WTC11 (cell line): ENCODE measurements at regions not wholly inside any gene's neighbourhood (a gene's known extent, or its start where the extent isn't known, plus 50 kb on each side); places are given as distances from the start of the nearest gene placed in this dataset.

Source experiments
- ATAC-seq: fragments of 200-7000 bp; cut with Tn5 transposase; 2 replicates; pipeline ENCODE4 v1.10.0; 2021; ENCODE audit warnings: mild to moderate bottlenecking, moderate library complexity
- CTCF ChIA-PET: fragments of 300-600 bp; sonication (Branson Sonifier 250); formaldehyde crosslinking; loops from one replicate; lab custom pipeline; 2021; ENCODE audit warnings: antibody characterized with exemption; lab: Charles Lee
- POLR2A ChIA-PET: fragments of 350-600 bp; sonication (Branson Sonifier 250); formaldehyde crosslinking; loops from one replicate; lab custom pipeline; 2021; ENCODE audit warnings: antibody characterized with exemption; lab: Charles Lee
- DNase-seq: peaks from one replicate; pipeline ENCODE4 v3.0.0; 2021; ENCODE audit warnings: low spot score
- H3K27ac Mint-ChIP-seq: 2 replicates; pipeline ENCODE4 v1.8.0; 2021; ENCODE audit warnings: mixed read lengths
- H3K27me3 Mint-ChIP-seq: 2 replicates; pipeline ENCODE4 v1.8.0; 2021; ENCODE audit warnings: low read depth, mild to moderate bottlenecking, moderate library complexity, mixed read lengths
- H3K36me3 Mint-ChIP-seq: 2 replicates; pipeline ENCODE4 v1.8.0; 2021; ENCODE audit warnings: mixed read lengths
- H3K4me1 Mint-ChIP-seq: 2 replicates; pipeline ENCODE4 v1.8.0; 2022; ENCODE audit warnings: mixed read lengths
- H3K4me3 Mint-ChIP-seq: 2 replicates; pipeline ENCODE4 v1.8.0; 2021; ENCODE audit warnings: mild to moderate bottlenecking, moderate library complexity, mixed read lengths
- H3K9me3 Mint-ChIP-seq: 2 replicates; pipeline ENCODE4 v1.8.0; 2021; ENCODE audit warnings: mixed read lengths
- AR ChIP-seq: fragments of 250-450 bp; sonication (Bioruptor Pico); IDR thresholded peaks from 2 replicates; pipeline ENCODE4 v1.9.0; 2021; ENCODE audit warnings: mild to moderate bottlenecking
- CDX4 ChIP-seq: fragments of 250-450 bp; sonication (Bioruptor Pico); IDR thresholded peaks from 2 replicates; pipeline ENCODE4 v1.9.0; 2021; ENCODE audit warnings: moderate library complexity, mild to moderate bottlenecking, inconsistent platforms, borderline replicate concordance
- CREB1 ChIP-seq: sonication (generic); formaldehyde crosslinking; IDR thresholded peaks from 2 replicates; pipeline ENCODE4 v1.8.0; 2023; ENCODE audit warnings: mild to moderate bottlenecking, missing genetic modification reagents
- CREM ChIP-seq: sonication (generic); formaldehyde crosslinking; IDR thresholded peaks from 2 replicates; pipeline ENCODE4 v1.8.1; 2022; ENCODE audit warnings: mild to moderate bottlenecking, missing genetic modification reagents, moderate library complexity
- ELF4 ChIP-seq: sonication (generic); formaldehyde crosslinking; IDR thresholded peaks from 2 replicates; pipeline ENCODE4 v1.8.1; 2022; ENCODE audit warnings: low read depth, mild to moderate bottlenecking, moderate library complexity, missing genetic modification reagents
- ERG ChIP-seq: fragments of 250-450 bp; sonication (Bioruptor Pico); IDR thresholded peaks from 2 replicates; pipeline ENCODE4 v1.8.0; 2021; ENCODE audit warnings: mild to moderate bottlenecking
- ETV6 ChIP-seq: sonication (generic); formaldehyde crosslinking; IDR thresholded peaks from 2 replicates; pipeline ENCODE4 v1.8.1; 2022; ENCODE audit warnings: mild to moderate bottlenecking, missing genetic modification reagents
- FOXK1 ChIP-seq: sonication (generic); formaldehyde crosslinking; IDR thresholded peaks from 2 replicates; pipeline ENCODE4 v1.8.0; 2022; ENCODE audit warnings: mild to moderate bottlenecking, moderate library complexity, missing genetic modification reagents
- GABPB1 ChIP-seq: sonication (generic); formaldehyde crosslinking; IDR thresholded peaks from 2 replicates; pipeline ENCODE4 v1.8.1; 2023; ENCODE audit warnings: mild to moderate bottlenecking, missing genetic modification reagents
- MXD4 ChIP-seq: fragments of 250-450 bp; sonication (Bioruptor Pico); IDR thresholded peaks from 2 replicates; pipeline ENCODE4 v1.8.0; 2021; ENCODE audit warnings: mild to moderate bottlenecking, moderate library complexity, borderline replicate concordance
- NR2C2 ChIP-seq: sonication (generic); formaldehyde crosslinking; IDR thresholded peaks from 2 replicates; pipeline ENCODE4 v1.8.0; 2022; ENCODE audit warnings: mild to moderate bottlenecking, missing genetic modification reagents
- PRRX2 ChIP-seq: fragments of 250-450 bp; sonication (Bioruptor Pico); IDR thresholded peaks from 2 replicates; pipeline ENCODE4 v1.8.0; 2021; ENCODE audit warnings: mild to moderate bottlenecking
- SMAD3 ChIP-seq: sonication (generic); formaldehyde crosslinking; IDR thresholded peaks from 2 replicates; pipeline ENCODE4 v1.8.0; 2022; ENCODE audit warnings: missing genetic modification reagents, mild to moderate bottlenecking, borderline replicate concordance
- ZMAT4 ChIP-seq: fragments of 250-450 bp; sonication (Bioruptor Pico); IDR thresholded peaks from 2 replicates; pipeline ENCODE4 v1.9.0; 2021; ENCODE audit warnings: mild to moderate bottlenecking
- ZNF138 ChIP-seq: sonication (generic); formaldehyde crosslinking; conservative IDR thresholded peaks from 2 replicates; pipeline ENCODE4 v1.8.1; 2022; ENCODE audit warnings: mild to moderate bottlenecking, moderate library complexity, missing genetic modification reagents
- ZNF219 ChIP-seq: sonication (generic); formaldehyde crosslinking; IDR thresholded peaks from 2 replicates; pipeline ENCODE4 v1.8.0; 2023; ENCODE audit warnings: missing genetic modification reagents, mild to moderate bottlenecking, borderline replicate concordance
- ZNF396 ChIP-seq: fragments of 250-450 bp; sonication (Bioruptor Pico); IDR thresholded peaks from 2 replicates; pipeline ENCODE4 v1.8.0; 2021; ENCODE audit warnings: mild to moderate bottlenecking, moderate library complexity, borderline replicate concordance
- ZNF416 ChIP-seq: fragments of 250-450 bp; sonication (Bioruptor Pico); IDR thresholded peaks from 2 replicates; pipeline ENCODE4 v1.9.0; 2021; ENCODE audit warnings: mild to moderate bottlenecking, inconsistent platforms
- TF ChIP-seq, protein P1 (sequence below): sonication (generic); formaldehyde crosslinking; IDR thresholded peaks from 2 replicates; pipeline ENCODE4 v1.8.1; 2023; ENCODE audit warnings: mild to moderate bottlenecking, moderate library complexity, missing genetic modification reagents
- TF ChIP-seq, protein P2 (sequence below): sonication (generic); formaldehyde crosslinking; IDR thresholded peaks from 2 replicates; pipeline ENCODE4 v1.8.1; 2022; ENCODE audit warnings: missing genetic modification reagents, borderline replicate concordance

- no peak for ATAC-seq
- Mint-ChIP-seq H3K4me1 (peaks cover 57% of the 10 kb centered on the region), H3K4me3 (no peak overlapping the region), H3K27me3 (peaks cover 5% of the 10 kb centered on the region), H3K36me3 (peaks cover 37% of the 10 kb centered on the region), H3K27ac (no peak overlapping the region), H3K9me3 (peaks cover 42% of the 10 kb centered on the region)
- CTCF ChIA-PET: no interaction called here
- POLR2A ChIA-PET: no interaction called here
- DNase-seq: no peak
- TF ChIP-seq ZMAT4 (CRISPR knock-in tag) (no peak), ERG (CRISPR knock-in tag) (no peak), ETV6 (no peak), ZNF219 (CRISPR knock-in tag) (no peak)
- TF ChIP-seq, protein P1, sequence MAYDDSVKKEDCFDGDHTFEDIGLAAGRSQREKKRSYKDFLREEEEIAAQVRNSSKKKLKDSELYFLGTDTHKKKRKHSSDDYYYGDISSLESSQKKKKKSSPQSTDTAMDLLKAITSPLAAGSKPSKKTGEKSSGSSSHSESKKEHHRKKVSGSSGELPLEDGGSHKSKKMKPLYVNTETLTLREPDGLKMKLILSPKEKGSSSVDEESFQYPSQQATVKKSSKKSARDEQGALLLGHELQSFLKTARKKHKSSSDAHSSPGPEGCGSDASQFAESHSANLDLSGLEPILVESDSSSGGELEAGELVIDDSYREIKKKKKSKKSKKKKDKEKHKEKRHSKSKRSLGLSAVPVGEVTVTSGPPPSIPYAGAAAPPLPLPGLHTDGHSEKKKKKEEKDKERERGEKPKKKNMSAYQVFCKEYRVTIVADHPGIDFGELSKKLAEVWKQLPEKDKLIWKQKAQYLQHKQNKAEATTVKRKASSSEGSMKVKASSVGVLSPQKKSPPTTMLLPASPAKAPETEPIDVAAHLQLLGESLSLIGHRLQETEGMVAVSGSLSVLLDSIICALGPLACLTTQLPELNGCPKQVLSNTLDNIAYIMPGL (CRISPR knock-in tag): no peak
These were observed 516.0 kb downstream of the ZNF608 start for GRCh38 chr5:124230456-124230855.

- ChIA-PET POLR2A (no interaction called here), CTCF (no interaction called here)
- Mint-ChIP-seq H3K27ac (no peak overlapping the region), H3K27me3 (peaks cover 5% of the 10 kb centered on the region), H3K9me3 (peaks cover 42% of the 10 kb centered on the region), H3K4me1 (peaks cover 46% of the 10 kb centered on the region), H3K36me3 (peaks cover 37% of the 10 kb centered on the region), H3K4me3 (no peak overlapping the region)
- no peak for TF ChIP-seq ERG (CRISPR knock-in tag)
- no peak for TF ChIP-seq MXD4
- no peak for TF ChIP-seq FOXK1 (CRISPR knock-in tag)
- TF ChIP-seq ELF4 (CRISPR knock-in tag): no peak
- no peak for TF ChIP-seq AR
- no peak for TF ChIP-seq CDX4 (CRISPR knock-in tag)
- no peak for TF ChIP-seq CREB1
- no peak for TF ChIP-seq CREM (CRISPR knock-in tag)
- TF ChIP-seq ZNF416: no peak
- no peak for TF ChIP-seq PRRX2 (CRISPR knock-in tag)
- TF ChIP-seq ZNF138 (CRISPR knock-in tag): no peak
- TF ChIP-seq GABPB1: no peak
- no peak for TF ChIP-seq SMAD3
- TF ChIP-seq, protein P2, sequence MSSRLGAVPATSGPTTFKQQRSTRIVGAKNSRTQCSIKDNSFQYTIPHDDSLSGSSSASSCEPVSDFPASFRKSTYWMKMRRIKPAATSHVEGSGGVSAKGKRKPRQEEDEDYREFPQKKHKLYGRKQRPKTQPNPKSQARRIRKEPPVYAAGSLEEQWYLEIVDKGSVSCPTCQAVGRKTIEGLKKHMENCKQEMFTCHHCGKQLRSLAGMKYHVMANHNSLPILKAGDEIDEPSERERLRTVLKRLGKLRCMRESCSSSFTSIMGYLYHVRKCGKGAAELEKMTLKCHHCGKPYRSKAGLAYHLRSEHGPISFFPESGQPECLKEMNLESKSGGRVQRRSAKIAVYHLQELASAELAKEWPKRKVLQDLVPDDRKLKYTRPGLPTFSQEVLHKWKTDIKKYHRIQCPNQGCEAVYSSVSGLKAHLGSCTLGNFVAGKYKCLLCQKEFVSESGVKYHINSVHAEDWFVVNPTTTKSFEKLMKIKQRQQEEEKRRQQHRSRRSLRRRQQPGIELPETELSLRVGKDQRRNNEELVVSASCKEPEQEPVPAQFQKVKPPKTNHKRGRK: no peak
- no peak for TF ChIP-seq NR2C2 (CRISPR knock-in tag)
- no peak for TF ChIP-seq ZNF396 (CRISPR knock-in tag)
- DNase-seq (no peak), ATAC-seq (no peak)
These were observed 517.1 kb downstream of the ZNF608 start for GRCh38 chr5:124229352-124229751.
